Body of pancreas (tissue), 4 donors: ENCODE measurements at regions not wholly inside any gene's neighbourhood (a gene's known extent, or its start where the extent isn't known, plus 50 kb on each side); places are given as distances from the start of the nearest gene placed in this dataset.

Source experiments
- POLR2A ChIP-seq, 3 donors: fragments of 450-650 bp; IDR thresholded peaks; one replicate each; pipeline ENCODE4 v1.6.1; 2016; ENCODE audit warnings: antibody characterized with exemption in 3 of 3, mild to moderate bottlenecking in 2 of 3
- TF ChIP-seq, protein P1 (sequence below), 7 experiments: fragments of 450-650 bp in 4 of 7; fragments of 200-600 bp in 3 of 7; sonication (generic) in 3 of 7; IDR thresholded peaks; one replicate each; pipeline ENCODE4 v1.5.1; 2016 to 2019; ENCODE audit warnings: antibody characterized with exemption in 7 of 7

DNA sequence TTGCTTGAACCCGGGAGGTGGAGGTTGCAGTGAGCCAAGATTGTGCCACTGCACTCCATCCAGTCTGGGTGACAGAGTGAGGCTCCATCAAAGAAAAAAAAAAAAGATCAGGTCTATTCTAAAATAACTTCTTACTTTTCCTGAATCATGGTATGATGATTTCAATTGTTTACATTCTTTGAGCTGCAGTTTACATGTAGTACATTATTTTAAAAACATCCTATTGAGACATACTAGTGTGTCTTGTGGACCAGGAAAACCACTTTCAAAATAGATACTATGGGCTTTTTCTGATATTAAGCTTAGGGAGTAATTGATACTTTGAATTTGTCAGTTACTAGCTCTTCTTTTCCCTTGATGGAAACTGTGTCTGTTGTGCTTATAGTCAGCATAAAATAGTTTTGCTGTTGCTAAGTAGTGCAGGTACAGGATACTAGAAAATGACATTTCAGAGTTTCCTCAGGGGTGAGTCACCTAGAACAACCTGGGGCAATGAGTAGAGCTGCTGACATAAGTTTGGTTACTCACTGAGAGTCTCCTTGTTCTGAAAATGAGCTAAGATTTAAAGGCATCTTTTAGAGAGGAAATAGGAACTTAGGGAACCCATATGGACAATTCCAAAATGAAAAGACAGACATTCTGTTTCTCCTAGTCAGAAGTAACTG, 53.2 kb upstream of the C4orf54 start:
- TF ChIP-seq POLR2A (IDR thresholded peaks at IDR 0.05), result no peak
- TF ChIP-seq, protein P1, sequence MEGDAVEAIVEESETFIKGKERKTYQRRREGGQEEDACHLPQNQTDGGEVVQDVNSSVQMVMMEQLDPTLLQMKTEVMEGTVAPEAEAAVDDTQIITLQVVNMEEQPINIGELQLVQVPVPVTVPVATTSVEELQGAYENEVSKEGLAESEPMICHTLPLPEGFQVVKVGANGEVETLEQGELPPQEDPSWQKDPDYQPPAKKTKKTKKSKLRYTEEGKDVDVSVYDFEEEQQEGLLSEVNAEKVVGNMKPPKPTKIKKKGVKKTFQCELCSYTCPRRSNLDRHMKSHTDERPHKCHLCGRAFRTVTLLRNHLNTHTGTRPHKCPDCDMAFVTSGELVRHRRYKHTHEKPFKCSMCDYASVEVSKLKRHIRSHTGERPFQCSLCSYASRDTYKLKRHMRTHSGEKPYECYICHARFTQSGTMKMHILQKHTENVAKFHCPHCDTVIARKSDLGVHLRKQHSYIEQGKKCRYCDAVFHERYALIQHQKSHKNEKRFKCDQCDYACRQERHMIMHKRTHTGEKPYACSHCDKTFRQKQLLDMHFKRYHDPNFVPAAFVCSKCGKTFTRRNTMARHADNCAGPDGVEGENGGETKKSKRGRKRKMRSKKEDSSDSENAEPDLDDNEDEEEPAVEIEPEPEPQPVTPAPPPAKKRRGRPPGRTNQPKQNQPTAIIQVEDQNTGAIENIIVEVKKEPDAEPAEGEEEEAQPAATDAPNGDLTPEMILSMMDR (IDR thresholded peaks at IDR 0.05), result no peak
